T-helper 1 cell treated with Interleukin-12 subunit alpha and Interleukin-12 subunit beta and Interleukin-4 antibody, amounts not matched to agents 30 μg/mL and 1 μg/mL, for 36 hours (primary cell): ENCODE measurements at regions not wholly inside any gene's neighbourhood (a gene's known extent, or its start where the extent isn't known, plus 50 kb on each side); places are given as distances from the start of the nearest gene placed in this dataset.

Source experiments
- H3K27ac Mint-ChIP-seq: one replicate; pipeline ENCODE4 v1.8.0; 2021; ENCODE audit warnings: mild to moderate bottlenecking, mixed read lengths
- H3K27me3 Mint-ChIP-seq: one replicate; pipeline ENCODE4 v1.8.0; 2021; ENCODE audit warnings: low read depth, mixed read lengths
- H3K36me3 Mint-ChIP-seq: one replicate; pipeline ENCODE4 v1.8.0; 2021; ENCODE audit warnings: low read depth, mixed read lengths
- H3K4me1 Mint-ChIP-seq: one replicate; pipeline ENCODE4 v1.8.0; 2021; ENCODE audit warnings: low read depth, mixed read lengths
- H3K4me3 Mint-ChIP-seq: one replicate; pipeline ENCODE4 v1.8.0; 2021; ENCODE audit warnings: mild to moderate bottlenecking, moderate library complexity, mixed read lengths
- H3K9me3 Mint-ChIP-seq: one replicate; pipeline ENCODE4 v1.8.0; 2021; ENCODE audit warnings: mixed read lengths

DNA sequence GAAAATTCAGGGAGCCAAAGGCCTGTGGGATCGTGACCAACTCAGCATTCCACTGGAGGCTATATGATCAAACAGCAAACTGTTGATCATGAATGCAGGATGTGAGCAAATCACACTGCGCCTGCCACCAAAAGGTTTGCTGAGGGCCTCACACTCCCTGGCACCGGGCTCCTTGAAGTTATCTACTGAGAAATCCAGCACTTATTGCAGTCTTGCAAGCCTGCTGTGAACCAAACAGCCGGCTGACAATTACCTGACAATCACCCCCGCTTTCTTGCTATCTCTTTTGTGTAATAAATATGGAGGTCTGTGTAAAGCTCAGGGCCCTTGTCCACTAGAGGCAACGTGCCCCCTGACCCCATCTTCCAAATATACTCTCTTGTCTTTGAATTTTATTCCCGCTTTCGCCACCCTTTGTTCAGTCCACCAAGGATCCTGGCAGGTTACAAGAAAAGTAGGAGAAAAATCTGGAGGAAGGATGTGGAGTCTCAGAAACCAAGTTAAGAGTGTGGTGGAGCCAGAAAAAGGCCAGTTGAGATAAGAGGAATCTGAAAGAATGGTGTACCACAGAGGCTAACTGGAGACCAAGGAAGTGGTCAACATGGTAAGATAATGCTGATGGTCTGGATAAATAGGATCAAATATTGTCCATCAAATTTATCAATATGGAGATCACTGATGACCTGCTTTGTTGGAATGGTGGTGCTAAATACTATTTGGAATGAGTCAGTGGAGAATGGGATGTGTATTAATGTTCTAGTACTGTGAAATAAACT lies 229.2 kb downstream of the ALX1 start:
- Mint-ChIP-seq H3K27me3 (no peaks in the 10 kb centered on the region), H3K4me1 (no peaks in the 10 kb centered on the region), H3K27ac (no peak overlapping the region), H3K9me3 (no peaks in the 10 kb centered on the region), H3K4me3 (no peak overlapping the region), H3K36me3 (no peaks in the 10 kb centered on the region)

DNA sequence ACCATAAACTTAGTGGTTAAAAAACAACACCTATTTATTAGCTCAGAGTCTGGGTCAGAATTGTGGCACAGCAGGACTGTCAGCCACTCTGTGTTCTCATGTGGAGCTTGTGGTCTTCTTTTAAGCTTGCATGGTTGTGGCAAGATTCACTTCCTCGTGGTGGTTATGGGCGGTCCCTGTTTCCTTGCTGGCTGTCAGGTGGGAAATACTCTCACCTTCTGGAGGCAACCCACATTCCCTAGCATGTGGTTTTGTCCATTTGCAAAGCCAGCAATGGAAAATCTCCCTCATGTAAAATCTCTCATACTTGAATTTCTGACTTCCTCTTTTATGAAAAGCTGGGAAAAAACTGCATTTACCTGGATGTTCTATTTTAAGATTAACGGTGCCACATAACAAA lies 229.8 kb downstream of the ALX1 start:
- Mint-ChIP-seq H3K36me3 (no peaks in the 10 kb centered on the region), H3K27me3 (no peaks in the 10 kb centered on the region), H3K27ac (no peak overlapping the region), H3K4me3 (no peak overlapping the region), H3K4me1 (no peaks in the 10 kb centered on the region), H3K9me3 (no peaks in the 10 kb centered on the region)

DNA sequence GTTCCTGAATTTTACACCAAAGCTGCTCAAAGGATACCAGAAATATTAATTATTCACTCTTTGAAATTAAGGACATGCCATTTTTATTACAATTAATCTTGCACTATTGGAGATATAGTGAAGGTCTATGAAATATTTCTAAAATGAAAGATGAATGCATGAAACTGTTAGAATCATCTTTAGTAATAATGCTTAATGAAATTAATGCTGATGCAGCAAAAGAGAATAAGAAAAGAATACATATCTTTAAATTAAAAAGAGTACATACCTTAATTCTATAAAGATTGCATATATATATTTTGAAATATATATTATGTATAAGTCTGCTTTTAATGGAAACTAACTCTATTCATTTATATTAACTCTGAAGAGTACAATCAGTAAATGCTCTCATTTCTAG lies 236.0 kb downstream of the ALX1 start:
- H3K4me1 Mint-ChIP-seq = no peaks in the 10 kb centered on the region
- no peaks in the 10 kb centered on the region for H3K36me3 Mint-ChIP-seq
- H3K27me3 Mint-ChIP-seq = no peaks in the 10 kb centered on the region
- no peak overlapping the region for H3K27ac Mint-ChIP-seq
- no peaks in the 10 kb centered on the region for H3K9me3 Mint-ChIP-seq
- H3K4me3 Mint-ChIP-seq = no peak overlapping the region

DNA sequence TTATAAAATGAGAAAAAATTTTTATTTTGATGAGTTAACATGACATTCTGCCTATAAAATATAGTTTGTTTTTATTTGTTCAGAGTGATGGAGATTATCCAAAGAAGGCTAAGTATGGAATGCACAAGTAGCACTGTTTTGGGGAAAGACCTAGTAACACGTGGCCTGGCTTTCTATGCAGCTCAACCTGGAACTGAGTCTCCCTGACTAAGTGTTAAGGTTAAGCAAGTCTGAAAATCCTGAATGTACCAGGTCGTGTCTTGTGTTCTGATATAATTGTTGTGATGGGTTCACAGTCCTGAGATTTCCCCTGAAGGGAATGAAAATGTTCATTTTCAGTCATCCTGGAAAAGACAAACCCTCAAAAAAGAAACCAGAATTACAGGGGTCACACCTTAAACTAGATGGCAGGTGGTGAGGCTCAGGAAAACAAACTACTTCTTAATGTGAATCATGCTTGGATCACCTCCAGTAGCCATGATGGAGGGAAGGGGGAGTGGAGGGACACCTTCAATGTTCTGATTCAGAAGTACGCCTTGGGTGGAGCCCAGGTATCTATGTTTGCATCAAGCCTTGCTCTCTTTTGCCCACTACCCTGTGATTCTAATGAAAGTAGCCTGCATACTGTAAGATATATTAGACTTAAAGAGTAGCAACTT lies 236.8 kb downstream of the ALX1 start:
- Mint-ChIP-seq H3K4me3 (no peak overlapping the region), H3K9me3 (no peaks in the 10 kb centered on the region), H3K27ac (no peak overlapping the region), H3K27me3 (no peaks in the 10 kb centered on the region), H3K36me3 (no peaks in the 10 kb centered on the region), H3K4me1 (no peaks in the 10 kb centered on the region)

DNA sequence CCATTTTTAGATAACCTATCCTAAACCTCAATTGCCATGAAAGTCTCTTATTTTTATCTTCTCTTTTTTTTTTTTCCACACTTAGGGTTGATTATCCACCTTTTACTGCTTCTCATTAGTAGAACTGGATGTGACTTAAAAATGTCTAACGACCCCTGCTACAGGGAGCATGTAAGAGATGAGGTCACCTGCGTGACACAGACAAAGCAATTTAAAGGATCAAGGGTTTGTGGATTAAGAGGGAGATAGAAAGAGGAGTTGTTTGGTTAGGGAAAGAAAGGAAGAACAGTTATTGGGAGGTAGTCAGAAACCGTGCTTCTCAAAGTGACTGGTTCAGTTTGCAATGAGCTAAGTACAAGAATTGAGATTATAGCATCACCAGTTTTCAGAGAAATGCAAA lies 239.1 kb downstream of the ALX1 start:
- Mint-ChIP-seq H3K4me3 (no peak overlapping the region), H3K27ac (no peak overlapping the region), H3K27me3 (no peaks in the 10 kb centered on the region), H3K9me3 (no peaks in the 10 kb centered on the region), H3K4me1 (no peaks in the 10 kb centered on the region), H3K36me3 (no peaks in the 10 kb centered on the region)

DNA sequence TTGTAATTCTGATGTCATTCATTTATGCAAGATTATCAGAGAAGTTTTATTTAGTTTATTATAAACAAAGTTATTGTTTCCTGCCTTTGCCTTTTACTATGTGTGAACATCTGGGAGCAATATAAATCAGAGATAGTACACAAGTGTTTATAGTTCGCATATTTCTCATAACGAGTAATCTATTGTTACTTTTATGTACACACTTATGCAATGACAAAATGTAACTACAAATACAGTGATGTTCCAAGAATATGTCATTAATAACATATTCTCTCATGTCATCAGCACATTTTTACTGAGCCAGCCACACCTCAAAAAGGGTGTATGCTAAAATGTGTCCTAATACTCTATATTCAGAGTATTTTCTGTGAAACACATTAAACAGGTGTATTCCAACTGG lies 243.2 kb downstream of the ALX1 start:
- H3K27ac Mint-ChIP-seq = no peak overlapping the region
- no peaks in the 10 kb centered on the region for H3K36me3 Mint-ChIP-seq
- no peaks in the 10 kb centered on the region for H3K27me3 Mint-ChIP-seq
- H3K9me3 Mint-ChIP-seq = no peaks in the 10 kb centered on the region
- no peaks in the 10 kb centered on the region for H3K4me1 Mint-ChIP-seq
- no peak overlapping the region for H3K4me3 Mint-ChIP-seq

DNA sequence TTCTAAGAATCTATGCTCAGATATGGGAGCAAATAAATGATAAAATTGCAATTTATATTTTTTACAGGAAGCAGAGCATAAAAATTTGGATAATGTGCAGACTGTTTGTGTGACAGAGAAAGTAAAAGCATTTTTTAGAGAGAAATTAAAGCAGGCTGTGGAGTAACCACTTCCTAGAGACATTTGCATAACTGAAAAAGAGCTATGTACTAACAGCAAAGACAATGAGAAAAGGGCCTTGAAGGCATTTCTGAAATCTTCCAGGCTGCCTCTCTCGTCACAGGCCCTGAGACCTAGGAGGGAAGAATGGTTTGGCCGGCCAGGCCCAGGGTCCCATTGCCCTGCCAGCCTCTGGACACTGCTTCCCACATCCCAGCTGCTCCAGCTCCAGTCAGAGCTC lies 247.2 kb downstream of the ALX1 start:
- H3K36me3 Mint-ChIP-seq = no peaks in the 10 kb centered on the region
- H3K4me1 Mint-ChIP-seq = no peaks in the 10 kb centered on the region
- H3K4me3 Mint-ChIP-seq = no peak overlapping the region
- no peaks in the 10 kb centered on the region for H3K27me3 Mint-ChIP-seq
- no peaks in the 10 kb centered on the region for H3K9me3 Mint-ChIP-seq
- H3K27ac Mint-ChIP-seq = no peak overlapping the region

DNA sequence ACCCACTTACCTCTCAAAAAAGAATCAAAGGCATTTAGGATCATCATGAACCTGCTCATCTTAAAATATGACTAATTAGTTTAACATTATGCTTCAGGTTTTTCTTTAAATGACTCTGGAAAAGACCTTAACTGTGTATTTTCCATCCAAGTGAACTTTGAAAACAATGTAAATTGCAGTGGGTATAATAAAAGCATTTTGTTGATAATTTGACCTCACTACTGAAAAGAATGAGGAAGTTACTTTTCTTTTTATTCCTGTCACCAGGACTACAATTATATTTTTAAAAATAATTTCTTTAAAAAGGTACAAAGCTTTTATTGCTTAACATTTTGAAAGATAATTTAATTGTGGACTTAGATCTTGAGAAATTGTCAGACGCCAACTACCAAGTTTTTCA lies 249.9 kb downstream of the ALX1 start:
- Mint-ChIP-seq H3K27me3 (no peaks in the 10 kb centered on the region), H3K36me3 (no peaks in the 10 kb centered on the region), H3K4me3 (no peak overlapping the region), H3K27ac (no peak overlapping the region), H3K4me1 (no peaks in the 10 kb centered on the region), H3K9me3 (no peaks in the 10 kb centered on the region)

DNA sequence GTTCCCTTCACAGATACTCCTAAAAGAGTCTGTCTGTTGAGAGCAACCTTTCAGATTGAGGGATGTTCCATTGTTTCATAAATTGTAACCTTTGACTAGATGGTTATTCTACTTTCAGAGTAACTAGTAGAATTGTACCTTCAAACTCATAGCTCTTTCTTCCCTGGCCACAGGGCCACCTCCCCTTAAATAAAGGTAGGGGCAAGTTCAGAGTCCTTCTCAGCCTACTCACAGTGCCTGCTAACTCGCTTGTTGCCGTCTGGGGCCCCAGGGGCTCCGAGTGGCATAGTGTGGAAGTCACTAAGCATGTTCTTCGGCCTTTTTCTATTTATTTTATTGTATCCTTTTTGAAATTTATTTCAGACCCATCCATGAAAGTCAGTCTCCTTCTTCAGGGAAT lies 250.4 kb downstream of the ALX1 start:
- Mint-ChIP-seq H3K36me3 (no peaks in the 10 kb centered on the region), H3K4me3 (no peak overlapping the region), H3K4me1 (no peaks in the 10 kb centered on the region), H3K27me3 (no peaks in the 10 kb centered on the region), H3K27ac (no peak overlapping the region), H3K9me3 (no peaks in the 10 kb centered on the region)

DNA sequence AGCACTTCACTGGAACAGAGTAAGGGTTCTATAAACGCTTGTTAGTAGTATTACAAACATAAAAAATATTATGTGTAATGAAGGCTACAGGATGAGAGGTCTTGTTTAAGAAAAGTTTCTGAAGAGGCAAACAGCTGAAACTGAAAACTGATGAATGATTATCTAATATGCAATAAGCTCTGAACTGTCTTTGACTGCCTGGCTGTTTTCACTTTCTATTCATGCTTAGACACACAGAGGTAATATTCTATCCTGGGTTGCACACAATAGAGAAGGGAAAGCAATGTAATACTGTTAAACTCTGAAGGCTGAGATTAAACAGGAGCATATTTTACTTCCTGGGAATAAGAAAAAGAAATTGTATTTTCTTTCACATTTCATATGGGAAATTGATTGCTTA lies 251.3 kb downstream of the ALX1 start:
- Mint-ChIP-seq H3K27ac (no peak overlapping the region), H3K36me3 (no peaks in the 10 kb centered on the region), H3K4me1 (no peaks in the 10 kb centered on the region), H3K4me3 (no peak overlapping the region), H3K27me3 (no peaks in the 10 kb centered on the region), H3K9me3 (no peaks in the 10 kb centered on the region)

DNA sequence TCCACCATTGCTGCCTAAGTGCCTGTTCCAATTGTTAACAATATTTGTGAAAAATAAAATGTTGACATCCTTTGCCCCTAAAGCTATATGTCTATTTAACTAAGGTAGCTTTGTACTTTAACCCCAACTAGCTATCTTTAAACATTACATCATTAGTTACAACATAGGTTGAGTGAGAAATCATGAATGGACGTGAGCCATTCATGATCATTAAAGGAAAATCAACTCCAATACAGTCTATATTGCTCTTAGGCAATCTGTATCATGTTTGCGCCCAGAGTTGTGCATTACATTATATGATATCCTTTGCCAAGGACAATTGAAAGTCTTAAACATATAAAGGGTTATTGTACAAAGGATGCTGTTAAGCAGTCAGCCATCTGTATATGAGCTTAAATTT lies 269.6 kb downstream of the ALX1 start:
- Mint-ChIP-seq H3K27ac (no peak overlapping the region), H3K4me1 (no peaks in the 10 kb centered on the region), H3K9me3 (no peaks in the 10 kb centered on the region), H3K27me3 (no peaks in the 10 kb centered on the region), H3K4me3 (no peak overlapping the region), H3K36me3 (no peaks in the 10 kb centered on the region)

DNA sequence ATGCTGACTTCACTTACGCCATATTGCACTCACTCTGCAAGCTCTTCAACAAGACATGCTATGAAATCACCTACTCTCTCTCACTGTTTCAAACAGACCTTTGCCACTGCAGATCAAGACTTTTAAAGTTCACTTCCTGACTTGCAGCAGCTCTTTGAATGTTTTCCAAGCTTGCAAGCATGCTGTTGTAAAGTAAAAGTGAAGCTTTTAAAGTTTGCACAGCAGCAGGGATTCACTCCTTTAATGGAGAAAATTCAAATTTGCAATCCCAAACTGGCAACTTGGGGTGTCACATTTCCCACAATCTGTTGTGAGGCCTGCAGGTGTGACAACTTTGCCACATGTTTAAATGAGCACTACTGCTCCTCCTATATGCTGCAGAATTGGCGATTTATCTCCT lies 270.9 kb downstream of the ALX1 start:
- Mint-ChIP-seq H3K9me3 (no peaks in the 10 kb centered on the region), H3K4me3 (no peak overlapping the region), H3K4me1 (no peaks in the 10 kb centered on the region), H3K36me3 (no peaks in the 10 kb centered on the region), H3K27me3 (no peaks in the 10 kb centered on the region), H3K27ac (no peak overlapping the region)

DNA sequence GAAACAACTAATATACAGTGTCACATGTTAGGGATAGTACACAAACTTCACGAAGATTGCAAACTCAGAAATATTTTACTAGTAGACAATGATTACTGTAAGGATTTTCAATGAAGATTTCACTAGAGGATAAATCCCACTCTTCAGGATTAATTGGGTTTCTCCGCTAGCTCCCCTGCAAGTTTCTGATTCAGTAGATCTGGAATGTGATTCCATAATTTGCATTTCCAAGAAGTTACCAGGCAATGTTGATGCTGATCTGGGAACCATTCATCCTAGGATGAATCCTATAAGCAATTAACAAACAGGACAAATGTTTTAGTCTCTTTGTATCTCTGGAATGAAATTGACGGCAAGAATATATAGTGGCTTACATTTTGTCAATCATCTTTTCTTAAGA lies 272.4 kb downstream of the ALX1 start:
- Mint-ChIP-seq H3K27me3 (no peaks in the 10 kb centered on the region), H3K36me3 (no peaks in the 10 kb centered on the region)

DNA sequence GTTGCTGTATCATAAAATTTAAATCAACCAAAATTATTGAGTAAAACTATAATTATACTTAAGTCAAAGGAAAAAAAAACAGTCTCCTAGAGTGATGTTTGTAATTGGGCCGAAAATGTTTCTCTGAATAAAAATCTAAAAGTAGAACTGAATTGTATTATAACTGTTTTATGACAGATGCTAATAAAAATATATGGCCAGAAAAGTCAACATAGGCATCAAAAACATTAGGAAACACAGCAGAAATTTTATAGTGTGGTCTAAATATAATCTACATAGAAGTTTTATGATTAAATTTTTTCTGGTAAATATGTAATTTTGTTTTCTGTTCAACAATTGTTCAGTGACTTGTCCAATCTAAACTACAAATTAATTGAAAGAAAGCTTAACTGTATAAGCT lies 277.8 kb downstream of the ALX1 start:
- Mint-ChIP-seq H3K4me1 (no peaks in the 10 kb centered on the region), H3K27ac (no peak overlapping the region), H3K9me3 (no peaks in the 10 kb centered on the region), H3K4me3 (no peak overlapping the region), H3K27me3 (no peaks in the 10 kb centered on the region), H3K36me3 (no peaks in the 10 kb centered on the region)

More for the DNA sequence above, 272.4 kb downstream of the ALX1 start:
- no peaks in the 10 kb centered on the region for H3K4me1 Mint-ChIP-seq
- H3K9me3 Mint-ChIP-seq = no peaks in the 10 kb centered on the region
- no peak overlapping the region for H3K4me3 Mint-ChIP-seq
- H3K27ac Mint-ChIP-seq = no peak overlapping the region

DNA sequence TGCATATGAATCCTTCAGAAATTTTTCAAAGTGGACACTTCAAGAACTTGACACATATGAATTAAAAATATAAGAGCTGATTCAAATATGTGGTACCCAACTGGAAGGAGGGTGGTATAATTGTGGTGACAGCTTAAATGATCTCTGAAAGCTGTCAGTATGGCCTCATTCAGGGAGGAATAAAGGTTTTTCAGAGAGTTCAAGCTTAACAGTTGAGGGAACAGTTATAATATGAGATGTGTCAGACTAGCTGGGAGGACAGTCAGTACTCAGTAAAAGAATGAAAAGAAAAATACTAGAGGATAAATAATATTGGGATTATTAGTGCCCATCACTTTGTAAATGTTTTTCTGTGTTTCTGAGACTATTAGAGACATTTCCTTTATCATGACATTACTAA lies 277.5 kb downstream of the RASSF9 start:
- Mint-ChIP-seq H3K9me3 (no peaks in the 10 kb centered on the region), H3K27ac (no peak overlapping the region), H3K4me1 (no peaks in the 10 kb centered on the region), H3K36me3 (no peaks in the 10 kb centered on the region), H3K27me3 (no peaks in the 10 kb centered on the region), H3K4me3 (no peak overlapping the region)
